ENCODE measurements at regions not wholly inside any gene's neighbourhood (a gene's known extent, or its start where the extent isn't known, plus 50 kb on each side); places are given as distances from the start of the nearest gene placed in this dataset.

- Histone ChIP-seq H3K9me3 (ENCODE audit: low read length) (no peaks in the 10 kb centered on the region), H3K27me3 (ENCODE audit: control insufficient read depth in 1 of 2, insufficient read depth in 2 of 2, low read length in 2 of 2) (peaks cover 3 to 18% of the 10 kb centered on the region in 2 experiments; a peak in 2 of 5 replicates), H3K79me2 (ENCODE audit: insufficient read depth, low read length) (no peaks in the 10 kb centered on the region), H3K4me2 (ENCODE audit: low read depth, low read length) (peak overlapping the region; percentile 58; the same call in 1 of the 2 replicates), H3K9ac (ENCODE audit: insufficient read depth, low read depth, low read length) (no peak overlapping the region), H3K36me3 (replicated peaks in 1 of 2; ENCODE audit: control insufficient read depth in 1 of 2, insufficient read depth in 2 of 2, low read length in 2 of 2) (no peaks in the 10 kb centered on the region), H4K20me1 (ENCODE audit: insufficient read depth, low read length) (no peaks in the 10 kb centered on the region), H3K4me1 (ENCODE audit: insufficient read depth, low read length) (peaks cover 5% of the 10 kb centered on the region; the same call in 1 of the 2 replicates), H3K4me3 (replicated peaks in 1 of 3; ENCODE audit: insufficient read depth in 1 of 3, low read depth in 2 of 3, low read length in 3 of 3) (peak overlapping the region in 1 of 3 experiments; percentile 21; a peak in 1 of 6 replicates), H3K27ac (ENCODE audit: extremely low read length, insufficient read depth, low read length) (no peak overlapping the region), H2AFZ (ENCODE audit: low read length) (no peak overlapping the region)
- 40% methylated on average over 7 of the region's 7 CpGs for WGBS (ENCODE audit: low lambda C conversion rate)
- intact Hi-C loops (cut with micrococcal nuclease; ENCODE audit: unreplicated experiment) (loop anchor here (5.0 kb wide), 1 partner anchor 748 kb away; no protein-coding TSS in a partner anchor), in situ Hi-C loops (cut with HindIII; ENCODE audit: extremely low pct_ligation_motif_present, low pct_unique_long_range_greater_than_20kb) (loop anchor here (5.0 kb wide), 1 partner anchor 233 kb away; no protein-coding TSS in a partner anchor)
- TF ChIP-seq MAFK (conservative IDR thresholded peaks at IDR 0.05 in 1 of 2, IDR thresholded peaks at IDR 0.05 in 1 of 2; ENCODE audit: low read length in 2 of 2) (peak; percentile 88 to 92), ZBED4 (CRISPR knock-in tag; IDR thresholded peaks at IDR 0.05; ENCODE audit: borderline replicate concordance) (no peak), PHF20 (CRISPR knock-in tag; IDR thresholded peaks at IDR 0.05) (no peak), SIN3A (IDR thresholded peaks at IDR 0.05; ENCODE audit: borderline replicate concordance, low read depth, low read length) (no peak), MAFF (IDR thresholded peaks at IDR 0.05; ENCODE audit: low read depth, low read length) (peak; percentile 90), ZNF775 (CRISPR knock-in tag; IDR thresholded peaks at IDR 0.05; ENCODE audit: borderline replicate concordance) (no peak), ZNF407 (CRISPR knock-in tag; IDR thresholded peaks at IDR 0.05; ENCODE audit: not compliant biosample characterization) (no peak), ATF3 (CRISPR knock-in tag; IDR thresholded peaks at IDR 0.05) (no peak)
- FAIRE-seq (no peak), ATAC-seq (no peak), DNase-seq (ENCODE audit: low spot score) (no peak)
- CTCF ChIA-PET (ENCODE audit: low intra/inter-chr PET ratio, low total read pairs) = interaction anchor here (1.8 to 4.7 kb wide), 2 partner anchors 233 to 235 kb away, joined by 4 to 74 read pairs; no protein-coding TSS in a partner anchor
- POLR2A ChIA-PET = no interaction called here
- BruUV-seq (replicated peaks) = no TSS peak
Measured at GRCh38 chr1:181189245-181189644, 100.7 kb downstream of the IER5 start.
